Calu3 (cell line): ENCODE measurements at regions not wholly inside any gene's neighbourhood (a gene's known extent, or its start where the extent isn't known, plus 50 kb on each side); places are given as distances from the start of the nearest gene placed in this dataset.
"Not testable (repeated sequence)": the region's sequence is repeated elsewhere in the genome, so short reads cannot be mapped to it uniquely, and the experiment has no call there.

Source experiments
- BruUV-seq: library from RNA; stranded (reverse); fragments of 400-500 nt; replicated peaks from 2 replicates; lab custom pipeline; 2021; lab: Mats Ljungman, UMichigan
- CTCF ChIA-PET: fragments of 300-600 bp; sonication (Branson Sonifier 250); formaldehyde crosslinking; loops from one replicate; lab custom pipeline; 2022; ENCODE audit warnings: antibody characterized with exemption; lab: Charles Lee
- DNase-seq: peaks from one replicate; pipeline ENCODE4 v3.0.0; 2022
- H3K27ac Mint-ChIP-seq: one replicate; pipeline ENCODE4 v1.8.0; 2022; ENCODE audit warnings: mixed read lengths; ENCODE audit not compliant: unreplicated experiment
- H3K27me3 Mint-ChIP-seq: one replicate; pipeline ENCODE4 v1.8.0; 2022; ENCODE audit warnings: mixed read lengths; ENCODE audit not compliant: unreplicated experiment
- H3K36me3 Mint-ChIP-seq: one replicate; pipeline ENCODE4 v1.8.0; 2022; ENCODE audit warnings: mild to moderate bottlenecking, moderate library complexity, mixed read lengths; ENCODE audit not compliant: insufficient read depth, unreplicated experiment
- H3K4me1 Mint-ChIP-seq: one replicate; pipeline ENCODE4 v1.8.0; 2022; ENCODE audit warnings: mild to moderate bottlenecking, low read depth, mixed read lengths; ENCODE audit not compliant: unreplicated experiment
- H3K4me3 Mint-ChIP-seq: one replicate; pipeline ENCODE4 v1.8.0; 2022; ENCODE audit warnings: mild to moderate bottlenecking, low read depth, moderate library complexity, mixed read lengths; ENCODE audit not compliant: unreplicated experiment
- H3K9me3 Mint-ChIP-seq: one replicate; pipeline ENCODE4 v1.8.0; 2022; ENCODE audit warnings: low read depth, mixed read lengths; ENCODE audit not compliant: unreplicated experiment
- intact Hi-C: fragments of 100-400 bp; cut with micrococcal nuclease; formaldehyde crosslinking; loops from one replicate; pipeline ENCODE4 v1.10.0; 2022; ENCODE audit not compliant: unreplicated experiment
- TF ChIP-seq, protein P1 (sequence below): fragments of 200-600 bp; IDR thresholded peaks from one replicate; pipeline ENCODE4 v1.8.0; 2022; ENCODE audit warnings: antibody characterized with exemption; ENCODE audit not compliant: unreplicated experiment

DNA sequence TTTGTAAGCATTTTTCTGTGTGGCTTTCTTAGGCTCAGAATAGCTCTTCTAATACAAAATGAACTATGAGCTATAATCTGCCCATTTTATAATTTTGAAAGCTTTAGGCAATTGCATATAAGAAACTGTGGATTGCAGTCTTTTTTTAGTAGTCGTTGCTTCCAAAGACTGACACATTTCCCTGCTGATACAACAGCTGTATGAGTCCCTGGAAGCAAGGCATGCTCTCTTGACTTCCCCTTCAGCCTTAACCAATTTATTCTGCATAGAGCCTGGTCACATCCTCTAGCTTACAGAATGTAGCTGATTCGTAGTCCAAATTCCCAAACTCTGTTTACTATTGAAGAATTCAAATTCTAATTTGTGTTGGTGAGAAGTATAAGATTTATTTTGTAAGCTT is 155.3 kb upstream of the EYA4 start:
- Mint-ChIP-seq H3K4me1 (peaks cover 25% of the 10 kb centered on the region), H3K27ac (no peak overlapping the region), H3K27me3 (no peaks in the 10 kb centered on the region), H3K36me3 (no peaks in the 10 kb centered on the region), H3K4me3 (no peak overlapping the region), H3K9me3 (no peaks in the 10 kb centered on the region)
- CTCF ChIA-PET = no interaction called here
- DNase-seq = no peak
- TF ChIP-seq, protein P1, sequence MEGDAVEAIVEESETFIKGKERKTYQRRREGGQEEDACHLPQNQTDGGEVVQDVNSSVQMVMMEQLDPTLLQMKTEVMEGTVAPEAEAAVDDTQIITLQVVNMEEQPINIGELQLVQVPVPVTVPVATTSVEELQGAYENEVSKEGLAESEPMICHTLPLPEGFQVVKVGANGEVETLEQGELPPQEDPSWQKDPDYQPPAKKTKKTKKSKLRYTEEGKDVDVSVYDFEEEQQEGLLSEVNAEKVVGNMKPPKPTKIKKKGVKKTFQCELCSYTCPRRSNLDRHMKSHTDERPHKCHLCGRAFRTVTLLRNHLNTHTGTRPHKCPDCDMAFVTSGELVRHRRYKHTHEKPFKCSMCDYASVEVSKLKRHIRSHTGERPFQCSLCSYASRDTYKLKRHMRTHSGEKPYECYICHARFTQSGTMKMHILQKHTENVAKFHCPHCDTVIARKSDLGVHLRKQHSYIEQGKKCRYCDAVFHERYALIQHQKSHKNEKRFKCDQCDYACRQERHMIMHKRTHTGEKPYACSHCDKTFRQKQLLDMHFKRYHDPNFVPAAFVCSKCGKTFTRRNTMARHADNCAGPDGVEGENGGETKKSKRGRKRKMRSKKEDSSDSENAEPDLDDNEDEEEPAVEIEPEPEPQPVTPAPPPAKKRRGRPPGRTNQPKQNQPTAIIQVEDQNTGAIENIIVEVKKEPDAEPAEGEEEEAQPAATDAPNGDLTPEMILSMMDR = no peak
- intact Hi-C loops = no loop called here
- BruUV-seq = no TSS peak

DNA sequence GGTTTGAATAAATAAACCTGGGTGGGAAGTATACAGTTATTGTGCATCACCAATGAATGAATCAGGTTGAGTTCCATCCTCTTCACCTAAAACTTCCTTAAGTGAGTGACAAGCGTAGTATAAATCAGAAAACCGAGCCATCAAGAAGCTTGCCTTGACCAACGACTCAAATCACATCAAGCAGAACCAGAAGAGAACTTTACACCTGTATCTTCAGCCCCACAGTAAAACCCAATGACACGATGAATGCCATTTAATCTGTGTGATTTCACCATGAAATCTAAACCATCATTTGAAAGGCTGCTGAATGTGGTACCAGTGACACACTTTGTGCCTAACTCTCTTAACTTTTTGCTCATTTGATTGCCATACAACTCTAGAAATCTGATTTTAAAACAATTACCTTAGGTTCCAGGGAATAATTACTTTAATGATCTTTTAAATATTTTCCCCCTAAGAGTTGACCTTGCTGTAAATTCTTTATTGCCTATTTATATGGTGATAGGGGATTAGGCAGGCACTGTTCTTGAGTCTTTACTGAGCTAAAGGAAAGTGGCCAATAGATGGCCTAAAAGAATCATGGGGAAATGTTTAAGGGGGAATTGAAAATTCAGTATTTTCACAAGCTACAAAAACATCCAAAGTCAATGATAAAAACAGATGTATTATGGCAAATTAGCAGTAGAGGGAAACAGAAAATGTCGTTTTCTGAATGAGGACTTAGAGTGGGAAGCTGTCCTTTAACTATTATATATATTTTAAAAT is 152.0 kb upstream of the EYA4 start:
- CTCF ChIA-PET = interaction anchor here (0.6 kb wide), 1 partner anchor 299 kb away, joined by 4 read pairs; no protein-coding TSS in a partner anchor
- Mint-ChIP-seq H3K27me3 (no peaks in the 10 kb centered on the region), H3K9me3 (no peaks in the 10 kb centered on the region), H3K36me3 (no peaks in the 10 kb centered on the region), H3K4me1 (peaks cover 20% of the 10 kb centered on the region), H3K4me3 (no peak overlapping the region), H3K27ac (no peak overlapping the region)
- no peak for DNase-seq
- intact Hi-C loops = no loop called here
- TF ChIP-seq, protein P1 = no peak
- no TSS peak for BruUV-seq

DNA sequence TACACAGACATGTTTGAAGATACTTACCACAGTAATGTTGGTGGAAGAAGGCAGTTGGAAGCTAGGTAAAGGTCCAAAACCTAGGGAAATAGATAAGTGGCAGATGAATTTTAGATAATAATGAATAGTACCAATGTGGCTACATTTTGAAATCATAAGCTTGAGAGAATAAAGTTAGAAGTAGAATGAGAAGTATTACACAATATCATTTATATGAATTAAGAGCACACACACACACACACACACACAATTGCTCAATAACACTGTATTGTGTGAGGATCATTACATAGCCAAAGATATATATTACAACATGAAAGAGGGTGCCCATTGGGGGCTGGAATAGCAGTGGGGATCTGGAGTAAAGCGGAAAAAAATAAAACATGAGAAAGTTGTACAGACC is 149.0 kb upstream of the EYA4 start:
- CTCF ChIA-PET = interaction anchor here (1.3 kb wide), 1 partner anchor 128 kb away, joined by 3 read pairs; no protein-coding TSS in a partner anchor
- intact Hi-C loops = loop anchor here (10.0 kb wide), 2 partner anchors 153 to 333 kb away; partner anchors contain the start of gene EYA4
- no peaks in the 10 kb centered on the region for H3K36me3 Mint-ChIP-seq
- BruUV-seq = TSS peak; percentile 19
- H3K4me3 Mint-ChIP-seq = no peak overlapping the region
- no peaks in the 10 kb centered on the region for H3K27me3 Mint-ChIP-seq
- TF ChIP-seq, protein P1 = no peak
- no peaks in the 10 kb centered on the region for H3K9me3 Mint-ChIP-seq
- DNase-seq = no peak
- peak overlapping the region; percentile 81 for H3K27ac Mint-ChIP-seq
- H3K4me1 Mint-ChIP-seq = peaks cover 37% of the 10 kb centered on the region

DNA sequence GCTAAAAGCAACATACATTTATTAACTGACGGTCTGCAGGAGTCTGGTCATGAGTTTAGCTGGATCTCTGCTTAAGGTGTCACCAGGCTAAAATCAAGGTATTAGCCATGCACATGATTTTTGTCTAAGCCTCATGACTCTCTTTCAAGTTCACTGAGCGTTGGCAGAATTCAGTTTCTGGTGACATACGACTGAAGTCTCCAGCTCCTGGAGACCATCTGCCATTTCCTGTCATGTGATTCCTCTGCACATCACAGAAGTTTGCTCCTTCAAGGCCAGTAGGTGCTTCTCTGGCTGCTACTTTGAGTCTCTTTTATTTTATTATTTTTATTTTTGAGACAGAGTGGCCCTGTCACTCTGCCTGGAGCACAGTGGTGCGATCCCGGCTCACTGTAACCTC is 148.4 kb upstream of the EYA4 start:
- TF ChIP-seq, protein P1 = no peak
- intact Hi-C loops = loop anchor here (10.0 kb wide), 2 partner anchors 152 to 332 kb away; partner anchors contain the start of gene EYA4
- peaks cover 43% of the 10 kb centered on the region for H3K4me1 Mint-ChIP-seq
- H3K27me3 Mint-ChIP-seq = no peaks in the 10 kb centered on the region
- H3K36me3 Mint-ChIP-seq = no peaks in the 10 kb centered on the region
- no peak overlapping the region for H3K4me3 Mint-ChIP-seq
- BruUV-seq = no TSS peak
- H3K27ac Mint-ChIP-seq = peak overlapping the region; percentile 81
- no peaks in the 10 kb centered on the region for H3K9me3 Mint-ChIP-seq
- CTCF ChIA-PET = interaction anchor here (1.3 kb wide), 1 partner anchor 129 kb away, joined by 3 read pairs; no protein-coding TSS in a partner anchor
- no peak for DNase-seq

DNA sequence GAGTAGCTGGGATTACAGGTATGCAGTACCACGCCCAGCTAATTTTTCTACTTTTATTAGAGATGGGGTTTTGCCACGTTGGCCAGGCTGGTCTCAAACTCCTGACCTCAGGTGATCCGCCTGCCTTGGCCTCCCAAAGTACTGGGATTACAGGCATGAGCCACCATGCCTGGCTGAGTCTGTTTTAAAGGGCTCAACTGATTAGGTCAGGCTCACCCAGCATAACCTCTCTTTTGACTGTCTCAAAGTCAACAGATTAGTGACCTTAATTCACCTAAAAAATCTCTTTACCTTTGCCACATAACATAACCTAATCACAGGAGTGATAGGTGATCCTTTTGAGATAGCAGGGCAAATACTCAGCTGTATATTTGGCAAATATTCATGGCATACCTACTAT is 147.9 kb upstream of the EYA4 start:
- H3K27ac Mint-ChIP-seq = peak overlapping the region; percentile 40
- H3K27me3 Mint-ChIP-seq, H3K9me3 Mint-ChIP-seq, BruUV-seq, H3K36me3 Mint-ChIP-seq, H3K4me3 Mint-ChIP-seq: not testable (repeated sequence)
- peaks cover 43% of the 10 kb centered on the region for H3K4me1 Mint-ChIP-seq
- peak; percentile 26 for DNase-seq
- CTCF ChIA-PET = interaction anchor here (0.8 to 1.3 kb wide), 5 partner anchors 20 to 129 kb away, joined by 3 to 4 read pairs (median 3); no protein-coding TSS in a partner anchor
- intact Hi-C loops = loop anchor here (10.0 kb wide), 2 partner anchors 152 to 332 kb away; partner anchors contain the start of gene EYA4
